K562 (cell line): ENCODE measurements at regions not wholly inside any gene's neighbourhood (a gene's known extent, or its start where the extent isn't known, plus 50 kb on each side); places are given as distances from the start of the nearest gene placed in this dataset.

Source experiments
- ATAC-seq: fragments of 200-7000 bp; cut with Tn5 transposase; 3 replicates; pipeline ENCODE4 v1.9.1; 2020; ENCODE audit warnings: moderate library complexity
- BruUV-seq: library from RNA; stranded (reverse); fragments of 400-500 nt; replicated peaks from 2 replicates; lab custom pipeline; 2021; lab: Mats Ljungman, UMichigan
- CTCF ChIA-PET: fragments of 300-600 bp; formaldehyde crosslinking; extraction: SDS; loops from one replicate; lab custom pipeline; 2021; ENCODE audit warnings: low intra/inter-chr PET ratio; lab: Yijun Ruan, JAX
- POLR2A ChIA-PET: fragments of 300-600, 350-650 bp; sonication (Branson Sonifier 250); formaldehyde crosslinking; extraction: SDS; loops from one replicate; lab custom pipeline; 2021; ENCODE audit warnings: antibody characterized with exemption, inconsistent platforms; lab: Yijun Ruan, JAX
- DNase-seq, 4 experiments: peaks; one replicate each; pipeline versions ENCODE4 v3.0.0 to v3.0.0-alpha.2; 2011 to 2018; ENCODE audit warnings: low spot score in 3 of 4, mixed read lengths in 3 of 4; ENCODE audit errors: extremely low read depth in 1 of 4
- FAIRE-seq: peaks from 2 replicates; lab custom pipeline; 2011; peaks lifted over from hg19 to GRCh38; lab: Jason Lieb, UNC
- H2AFZ ChIP-seq: 2 replicates; pipeline ENCODE4 v1.6.0; 2011; ENCODE audit warnings: low read depth, low read length, control low read depth, inconsistent platforms
- H3K27ac ChIP-seq: fragments of 200-600 bp; 3 replicates; pipeline ENCODE4 v1.8.0; 2011; ENCODE audit warnings: low read depth, mild to moderate bottlenecking, control low read depth, inconsistent platforms, low read length, moderate library complexity, mixed read lengths; ENCODE audit errors: extremely low read depth
- H3K27me3 ChIP-seq, 2 experiments: fragments of 300-600 bp in 1 of 2; 2 replicates in 1 of 2; 3 replicates in 1 of 2; pipeline versions ENCODE4 v1.6.0 to v1.8.0; 2011; ENCODE audit warnings: inconsistent platforms in 2 of 2, low read length in 2 of 2, mild to moderate bottlenecking in 1 of 2, mixed read lengths in 1 of 2, moderate library complexity in 1 of 2; ENCODE audit not compliant: control insufficient read depth in 2 of 2, insufficient read depth in 2 of 2
- H3K36me3 ChIP-seq: fragments of 300-600 bp; 3 replicates; pipeline ENCODE4 v1.8.0; 2011; ENCODE audit warnings: mild to moderate bottlenecking, low read length, inconsistent platforms; ENCODE audit not compliant: control insufficient read depth, insufficient read depth
- H3K4me1 ChIP-seq, 2 experiments: fragments of 200-600 bp in 1 of 2; replicated peaks in 1 of 2; 2 replicates in 1 of 2; 3 replicates in 1 of 2; pipeline versions ENCODE4 v1.5.1 to v1.8.0; 2011; ENCODE audit warnings: inconsistent platforms in 2 of 2, low read length in 2 of 2, mild to moderate bottlenecking in 1 of 2, mixed read lengths in 1 of 2, moderate library complexity in 1 of 2; ENCODE audit not compliant: control insufficient read depth in 2 of 2, insufficient read depth in 2 of 2
- H3K4me2 ChIP-seq: 2 replicates; pipeline ENCODE4 v1.6.1; 2011; ENCODE audit warnings: low read length, control low read depth, inconsistent platforms, mixed read lengths; ENCODE audit not compliant: insufficient read depth
- H3K4me3 ChIP-seq: fragments of 200-600 bp; sonication (generic), shearing (Covaris generic); 2 replicates; pipeline ENCODE4 v1.5.1; 2016; ENCODE audit warnings: control low read depth, inconsistent platforms
- H3K79me2 ChIP-seq: fragments of 200-600 bp; 3 replicates; pipeline ENCODE4 v1.8.0; 2011; ENCODE audit warnings: low read length, inconsistent platforms; ENCODE audit not compliant: control insufficient read depth, insufficient read depth
- H3K9ac ChIP-seq, 2 experiments: 2 replicates each; pipeline versions ENCODE4 v1.6.0 to v1.6.1; 2011; ENCODE audit warnings: low read depth in 2 of 2, low read length in 2 of 2, control low read depth in 1 of 2, inconsistent platforms in 1 of 2, mild to moderate bottlenecking in 1 of 2, mixed read lengths in 1 of 2; ENCODE audit not compliant: insufficient read depth in 1 of 2
- H3K9me1 ChIP-seq: one replicate; pipeline ENCODE4 v1.6.0; 2011; ENCODE audit warnings: inconsistent platforms, mild to moderate bottlenecking, low read length, moderate library complexity; ENCODE audit not compliant: control insufficient read depth, insufficient read depth
- H3K9me3 ChIP-seq: replicated peaks from 2 replicates; pipeline ENCODE4 v1.5.1; 2011; ENCODE audit warnings: low read depth, low read length, inconsistent platforms; ENCODE audit not compliant: control insufficient read depth, insufficient read depth
- H4K20me1 ChIP-seq: replicated peaks from 2 replicates; pipeline ENCODE4 v1.6.1; 2011; ENCODE audit warnings: low read length, inconsistent platforms, mixed read lengths; ENCODE audit not compliant: control insufficient read depth, insufficient read depth
- RAD21 ChIP-seq, 2 experiments: fragments of 250-450 bp in 1 of 2; fragments of 450-650 bp in 1 of 2; sonication (Bioruptor Pico) in 1 of 2; formaldehyde crosslinking in 1 of 2; IDR thresholded peaks in 1 of 2; conservative IDR thresholded peaks in 1 of 2; 2 replicates each; pipeline versions ENCODE4 v1.4.0 to v1.8.0; 2020 to 2022; ENCODE audit warnings: mild to moderate bottlenecking in 2 of 2, moderate library complexity in 1 of 2
- SMC3 ChIP-seq: conservative IDR thresholded peaks from 2 replicates; pipeline ENCODE4 v1.6.1; 2011; ENCODE audit warnings: low read depth, low read length, improper control_type of control experiment; ENCODE audit not compliant: insufficient read depth
- WGBS: fragments of 100-300 bp; shearing (Covaris generic); methylation state at CpG from one replicate; pipeline ENCODE4 v1.1.6; 2016; ENCODE audit warnings: low coverage, mixed read lengths; ENCODE audit not compliant: insufficient coverage; ENCODE audit errors: missing lambda C conversion rate; 5-methylcytosine and 5-hydroxymethylcytosine counted together
- in situ Hi-C: fragments of 300-500 bp; cut with MboI; formaldehyde crosslinking; loops from 4 replicates; pipeline ENCODE4 v1.15.0; 2018; ENCODE audit warnings: inconsistent platforms, mixed read lengths
- intact Hi-C: fragments of 100-400 bp; cut with micrococcal nuclease; formaldehyde crosslinking; loops from 2 replicates; pipeline ENCODE4 v1.14.2; 2022
- TF ChIP-seq, protein P1 (sequence below): fragments of 450-650 bp; formaldehyde crosslinking; IDR thresholded peaks from 2 replicates; pipeline ENCODE4 v1.4.0; 2022; ENCODE audit warnings: missing genetic modification characterization
- TF ChIP-seq, protein P2 (sequence below), 3 experiments: IDR thresholded peaks in 2 of 3; conservative IDR thresholded peaks in 1 of 3; 2 replicates each; pipeline ENCODE4 v1.5.1; 2011 to 2012; ENCODE audit warnings: low read length in 3 of 3, mild to moderate bottlenecking in 3 of 3, control low read depth in 2 of 3, improper control_type of control experiment in 1 of 3, inconsistent platforms in 1 of 3, low read depth in 1 of 3, mixed read lengths in 1 of 3, moderate library complexity in 1 of 3; ENCODE audit not compliant: insufficient read depth in 2 of 3
- TF ChIP-seq, protein P3 (sequence below), 2 experiments: fragments of 450-650 bp; formaldehyde crosslinking in 1 of 2; IDR thresholded peaks; 2 replicates each; pipeline versions ENCODE4 v1.4.0 to v1.6.1; 2014 to 2020; ENCODE audit warnings: mild to moderate bottlenecking in 2 of 2, borderline replicate concordance in 1 of 2, low read depth in 1 of 2

DNA sequence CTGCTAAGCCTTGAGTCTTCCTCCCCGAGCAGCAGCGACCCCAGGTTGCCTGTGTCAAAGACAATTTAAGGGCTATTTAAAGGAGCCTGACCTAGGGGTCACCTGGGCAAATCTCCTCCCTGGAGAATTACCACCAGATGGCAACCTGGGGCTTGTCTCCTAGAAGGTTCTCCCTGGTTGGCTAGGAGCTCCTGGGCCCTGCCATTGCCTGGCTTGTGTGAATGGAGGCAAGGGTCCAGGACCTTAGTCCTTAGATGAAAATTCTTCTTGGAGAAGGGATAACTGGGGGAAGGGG lies 51.3 kb upstream of the TAC4 start:
- peak; percentile 81 for ATAC-seq
- WGBS: 0% methylated on average over 2 of the region's 2 CpGs
- H2AFZ ChIP-seq: no peak overlapping the region

More for the DNA sequence above, 51.3 kb upstream of the TAC4 start:
- Histone ChIP-seq H3K9me1 (no peaks in the 10 kb centered on the region), H4K20me1 (peaks cover 6% of the 10 kb centered on the region; the same call in 1 of the 2 replicates), H3K4me2 (no peak overlapping the region), H3K9me3 (no peaks in the 10 kb centered on the region), H3K4me1 (peaks cover 0 to 7% of the 10 kb centered on the region in 2 experiments; a peak in 1 of 5 replicates), H3K36me3 (no peaks in the 10 kb centered on the region), H3K27me3 (peaks cover 23 to 57% of the 10 kb centered on the region in 2 experiments; a peak in 4 of 5 replicates), H3K4me3 (no peak overlapping the region), H3K27ac (no peak overlapping the region), H3K79me2 (no peaks in the 10 kb centered on the region), H3K9ac (no peak overlapping the region)
- BruUV-seq: no TSS peak
- ChIA-PET CTCF (interaction anchor here (1.4 to 2.7 kb wide), 2 partner anchors 97 to 99 kb away, joined by 8 to 14 read pairs; no protein-coding TSS in a partner anchor), POLR2A (no interaction called here)
- intact Hi-C loops: no loop called here
- FAIRE-seq: peak; percentile 51
- TF ChIP-seq RAD21 (CRISPR knock-in tag; conservative IDR thresholded peaks at IDR 0.05 in 1 of 2, IDR thresholded peaks at IDR 0.05 in 1 of 2) (peak; percentile 29 to 48; a peak in 3 of 4 replicates), SMC3 (0 out of 2 replicates have a peak, but pooled peaks have one; percentile 37)
- TF ChIP-seq, protein P1, sequence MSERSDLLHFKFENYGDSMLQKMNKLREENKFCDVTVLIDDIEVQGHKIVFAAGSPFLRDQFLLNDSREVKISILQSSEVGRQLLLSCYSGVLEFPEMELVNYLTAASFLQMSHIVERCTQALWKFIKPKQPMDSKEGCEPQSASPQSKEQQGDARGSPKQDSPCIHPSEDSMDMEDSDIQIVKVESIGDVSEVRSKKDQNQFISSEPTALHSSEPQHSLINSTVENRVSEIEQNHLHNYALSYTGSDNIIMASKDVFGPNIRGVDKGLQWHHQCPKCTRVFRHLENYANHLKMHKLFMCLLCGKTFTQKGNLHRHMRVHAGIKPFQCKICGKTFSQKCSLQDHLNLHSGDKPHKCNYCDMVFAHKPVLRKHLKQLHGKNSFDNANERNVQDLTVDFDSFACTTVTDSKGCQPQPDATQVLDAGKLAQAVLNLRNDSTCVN (CRISPR knock-in tag): no peak
- TF ChIP-seq, protein P2, sequence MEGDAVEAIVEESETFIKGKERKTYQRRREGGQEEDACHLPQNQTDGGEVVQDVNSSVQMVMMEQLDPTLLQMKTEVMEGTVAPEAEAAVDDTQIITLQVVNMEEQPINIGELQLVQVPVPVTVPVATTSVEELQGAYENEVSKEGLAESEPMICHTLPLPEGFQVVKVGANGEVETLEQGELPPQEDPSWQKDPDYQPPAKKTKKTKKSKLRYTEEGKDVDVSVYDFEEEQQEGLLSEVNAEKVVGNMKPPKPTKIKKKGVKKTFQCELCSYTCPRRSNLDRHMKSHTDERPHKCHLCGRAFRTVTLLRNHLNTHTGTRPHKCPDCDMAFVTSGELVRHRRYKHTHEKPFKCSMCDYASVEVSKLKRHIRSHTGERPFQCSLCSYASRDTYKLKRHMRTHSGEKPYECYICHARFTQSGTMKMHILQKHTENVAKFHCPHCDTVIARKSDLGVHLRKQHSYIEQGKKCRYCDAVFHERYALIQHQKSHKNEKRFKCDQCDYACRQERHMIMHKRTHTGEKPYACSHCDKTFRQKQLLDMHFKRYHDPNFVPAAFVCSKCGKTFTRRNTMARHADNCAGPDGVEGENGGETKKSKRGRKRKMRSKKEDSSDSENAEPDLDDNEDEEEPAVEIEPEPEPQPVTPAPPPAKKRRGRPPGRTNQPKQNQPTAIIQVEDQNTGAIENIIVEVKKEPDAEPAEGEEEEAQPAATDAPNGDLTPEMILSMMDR (IDR thresholded peaks at IDR 0.05 in 2 of 3, conservative IDR thresholded peaks at IDR 0.05 in 1 of 3; ENCODE audit: insufficient read depth in 2 of 3, low read depth in 1 of 3, low read length in 3 of 3): peak; percentile 36 to 56 (median 52); a peak in 5 of 6 replicates
- TF ChIP-seq, protein P3, sequence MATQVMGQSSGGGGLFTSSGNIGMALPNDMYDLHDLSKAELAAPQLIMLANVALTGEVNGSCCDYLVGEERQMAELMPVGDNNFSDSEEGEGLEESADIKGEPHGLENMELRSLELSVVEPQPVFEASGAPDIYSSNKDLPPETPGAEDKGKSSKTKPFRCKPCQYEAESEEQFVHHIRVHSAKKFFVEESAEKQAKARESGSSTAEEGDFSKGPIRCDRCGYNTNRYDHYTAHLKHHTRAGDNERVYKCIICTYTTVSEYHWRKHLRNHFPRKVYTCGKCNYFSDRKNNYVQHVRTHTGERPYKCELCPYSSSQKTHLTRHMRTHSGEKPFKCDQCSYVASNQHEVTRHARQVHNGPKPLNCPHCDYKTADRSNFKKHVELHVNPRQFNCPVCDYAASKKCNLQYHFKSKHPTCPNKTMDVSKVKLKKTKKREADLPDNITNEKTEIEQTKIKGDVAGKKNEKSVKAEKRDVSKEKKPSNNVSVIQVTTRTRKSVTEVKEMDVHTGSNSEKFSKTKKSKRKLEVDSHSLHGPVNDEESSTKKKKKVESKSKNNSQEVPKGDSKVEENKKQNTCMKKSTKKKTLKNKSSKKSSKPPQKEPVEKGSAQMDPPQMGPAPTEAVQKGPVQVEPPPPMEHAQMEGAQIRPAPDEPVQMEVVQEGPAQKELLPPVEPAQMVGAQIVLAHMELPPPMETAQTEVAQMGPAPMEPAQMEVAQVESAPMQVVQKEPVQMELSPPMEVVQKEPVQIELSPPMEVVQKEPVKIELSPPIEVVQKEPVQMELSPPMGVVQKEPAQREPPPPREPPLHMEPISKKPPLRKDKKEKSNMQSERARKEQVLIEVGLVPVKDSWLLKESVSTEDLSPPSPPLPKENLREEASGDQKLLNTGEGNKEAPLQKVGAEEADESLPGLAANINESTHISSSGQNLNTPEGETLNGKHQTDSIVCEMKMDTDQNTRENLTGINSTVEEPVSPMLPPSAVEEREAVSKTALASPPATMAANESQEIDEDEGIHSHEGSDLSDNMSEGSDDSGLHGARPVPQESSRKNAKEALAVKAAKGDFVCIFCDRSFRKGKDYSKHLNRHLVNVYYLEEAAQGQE (IDR thresholded peaks at IDR 0.05; ENCODE audit: borderline replicate concordance): peak; percentile 35; the same call in 1 of the 2 replicates
- TF ChIP-seq, protein P3 (CRISPR knock-in tag; IDR thresholded peaks at IDR 0.05; ENCODE audit: low read depth): no peak
- peak; percentile 26 to 60 (median 34) for DNase-seq
- in situ Hi-C loops: no loop called here
